ENCODE measurements at regions not wholly inside any gene's neighbourhood (a gene's known extent, or its start where the extent isn't known, plus 50 kb on each side); places are given as distances from the start of the nearest gene placed in this dataset.

GRCh38 chr5:120297616-120298015 is 166.5 kb upstream of the PRR16 start:
- Histone ChIP-seq H4K20me1 (ENCODE audit: insufficient read depth, low read length) (no peaks in the 10 kb centered on the region), H3K4me3 (ENCODE audit: insufficient read depth, low read depth, low read length) (no peak overlapping the region), H3K79me2 (ENCODE audit: insufficient read depth, low read length) (no peaks in the 10 kb centered on the region), H3K9me3 (ENCODE audit: insufficient read depth, low read depth, low read length) (no peaks in the 10 kb centered on the region), H3K4me2 (ENCODE audit: low read length) (no peak overlapping the region), H3K9ac (ENCODE audit: low read length) (no peak overlapping the region), H3K27me3 (ENCODE audit: insufficient read depth, low read length) (no peaks in the 10 kb centered on the region), H3K4me1 (ENCODE audit: insufficient read depth, low read length) (peaks cover 14% of the 10 kb centered on the region), H3K27ac (ENCODE audit: low read depth, low read length) (no peak overlapping the region), H3K36me3 (ENCODE audit: insufficient read depth, low read length) (no peaks in the 10 kb centered on the region), H2AFZ (ENCODE audit: low read depth, low read length) (no peak overlapping the region)
- DNase-seq (ENCODE audit: low read depth) (peak; percentile 30), FAIRE-seq (no peak)
- Mint-ChIP-seq H3K27ac (ENCODE audit: unreplicated experiment) (no peak overlapping the region), H3K4me1 (ENCODE audit: low read depth, unreplicated experiment) (peaks cover 7% of the 10 kb centered on the region), H3K9me3 (ENCODE audit: unreplicated experiment) (no peaks in the 10 kb centered on the region), H3K4me3 (ENCODE audit: unreplicated experiment) (no peak overlapping the region), H3K36me3 (ENCODE audit: low read depth, unreplicated experiment) (no peaks in the 10 kb centered on the region), H3K27me3 (ENCODE audit: low read depth, unreplicated experiment) (peaks cover 1% of the 10 kb centered on the region)
- TF ChIP-seq CTCF (IDR thresholded peaks at IDR 0.05; ENCODE audit: insufficient read depth, low read depth, low read length) (no peak), EZH2 (IDR thresholded peaks at IDR 0.05; ENCODE audit: insufficient read depth, low read length) (no peak)

- H4K20me1 ChIP-seq (ENCODE audit: insufficient read depth, low read length): no peaks in the 10 kb centered on the region
- H3K4me2 ChIP-seq (ENCODE audit: low read length): no peak overlapping the region
- Mint-ChIP-seq H3K27ac (ENCODE audit: unreplicated experiment) (no peak overlapping the region), H3K36me3 (ENCODE audit: low read depth, unreplicated experiment) (no peaks in the 10 kb centered on the region), H3K4me1 (ENCODE audit: low read depth, unreplicated experiment) (no peaks in the 10 kb centered on the region), H3K27me3 (ENCODE audit: low read depth, unreplicated experiment) (peaks cover 1% of the 10 kb centered on the region), H3K4me3 (ENCODE audit: unreplicated experiment) (no peak overlapping the region), H3K9me3 (ENCODE audit: unreplicated experiment) (no peaks in the 10 kb centered on the region)
- DNase-seq (ENCODE audit: low read depth) (no peak), FAIRE-seq (no peak)
- TF ChIP-seq CTCF (IDR thresholded peaks at IDR 0.05; ENCODE audit: insufficient read depth, low read depth, low read length): no peak
- TF ChIP-seq EZH2 (IDR thresholded peaks at IDR 0.05; ENCODE audit: insufficient read depth, low read length): no peak
- no peaks in the 10 kb centered on the region for H3K79me2 ChIP-seq (ENCODE audit: insufficient read depth, low read length)
- H3K4me3 ChIP-seq (ENCODE audit: insufficient read depth, low read depth, low read length): no peak overlapping the region
- no peak overlapping the region for H3K9ac ChIP-seq (ENCODE audit: low read length)
- H3K4me1 ChIP-seq (ENCODE audit: insufficient read depth, low read length): peaks cover 5% of the 10 kb centered on the region
- no peak overlapping the region for H3K27ac ChIP-seq (ENCODE audit: low read depth, low read length)
- H3K27me3 ChIP-seq (ENCODE audit: insufficient read depth, low read length): no peaks in the 10 kb centered on the region
- H3K36me3 ChIP-seq (ENCODE audit: insufficient read depth, low read length): no peaks in the 10 kb centered on the region
- H2AFZ ChIP-seq (ENCODE audit: low read depth, low read length): no peak overlapping the region
- H3K9me3 ChIP-seq (ENCODE audit: insufficient read depth, low read depth, low read length): no peaks in the 10 kb centered on the region
Measured at GRCh38 chr5:120298981-120299380, 165.1 kb upstream of the PRR16 start.

GRCh38 chr5:120304663-120305062 is 159.4 kb upstream of the PRR16 start:
- no peaks in the 10 kb centered on the region for H3K36me3 Mint-ChIP-seq (ENCODE audit: low read depth, unreplicated experiment)
- peak; percentile 86 for DNase-seq (ENCODE audit: low read depth)
- TF ChIP-seq EZH2 (IDR thresholded peaks at IDR 0.05; ENCODE audit: insufficient read depth, low read length) (no peak), CTCF (IDR thresholded peaks at IDR 0.05; ENCODE audit: insufficient read depth, low read depth, low read length) (no peak)
- Histone ChIP-seq H3K27ac (ENCODE audit: low read depth, low read length) (no peak overlapping the region), H3K4me3 (ENCODE audit: insufficient read depth, low read depth, low read length) (no peak overlapping the region), H4K20me1 (ENCODE audit: insufficient read depth, low read length) (no peaks in the 10 kb centered on the region), H3K27me3 (ENCODE audit: insufficient read depth, low read length) (no peaks in the 10 kb centered on the region), H3K9me3 (ENCODE audit: insufficient read depth, low read depth, low read length) (no peaks in the 10 kb centered on the region), H3K4me1 (ENCODE audit: insufficient read depth, low read length) (no peaks in the 10 kb centered on the region), H2AFZ (ENCODE audit: low read depth, low read length) (no peak overlapping the region), H3K9ac (ENCODE audit: low read length) (no peak overlapping the region), H3K36me3 (ENCODE audit: insufficient read depth, low read length) (no peaks in the 10 kb centered on the region), H3K4me2 (ENCODE audit: low read length) (peak overlapping the region; percentile 6), H3K79me2 (ENCODE audit: insufficient read depth, low read length) (no peaks in the 10 kb centered on the region)
- no peaks in the 10 kb centered on the region for H3K9me3 Mint-ChIP-seq (ENCODE audit: unreplicated experiment)
- H3K4me1 Mint-ChIP-seq (ENCODE audit: low read depth, unreplicated experiment): peaks cover 3% of the 10 kb centered on the region
- H3K27me3 Mint-ChIP-seq (ENCODE audit: low read depth, unreplicated experiment): no peaks in the 10 kb centered on the region
- no peak overlapping the region for H3K27ac Mint-ChIP-seq (ENCODE audit: unreplicated experiment)
- H3K4me3 Mint-ChIP-seq (ENCODE audit: unreplicated experiment): no peak overlapping the region
- peak; percentile 97 for FAIRE-seq
